ENCODE measurements at regions not wholly inside any gene's neighbourhood (a gene's known extent, or its start where the extent isn't known, plus 50 kb on each side); places are given as distances from the start of the nearest gene placed in this dataset.

DNA sequence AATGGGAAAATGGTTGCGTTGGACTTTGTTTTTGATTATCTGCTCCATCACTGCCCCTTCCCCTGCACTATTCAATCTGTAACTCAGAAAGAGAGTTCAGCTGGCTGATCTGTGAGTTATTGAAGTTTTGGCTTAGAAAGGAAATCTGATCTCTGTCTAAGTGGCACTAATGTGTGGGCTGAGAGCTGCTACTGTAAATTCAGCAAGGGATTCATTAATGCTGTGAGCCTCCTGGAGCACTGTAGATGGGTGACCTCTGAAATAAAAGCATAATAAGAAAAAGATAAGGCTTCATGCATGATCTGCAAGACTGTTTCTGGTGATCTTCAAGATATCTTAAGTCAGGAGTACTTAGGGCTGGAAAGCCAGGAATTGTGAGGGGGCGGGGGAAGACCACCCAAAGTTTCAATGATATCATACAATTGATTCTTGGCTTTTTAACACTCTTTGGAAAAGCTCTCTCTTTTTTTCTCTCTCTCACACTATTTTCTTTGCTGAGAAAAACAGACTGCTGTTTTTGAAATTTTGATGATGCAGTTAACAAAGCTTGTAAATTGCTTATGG is 101.1 kb downstream of the C12orf75 start:
- H3K4me3 ChIP-seq (replicated peaks in 1 of 2; ENCODE audit: low read depth in 1 of 2, low read length in 2 of 2): no peak overlapping the region
- H2AFZ ChIP-seq (ENCODE audit: low read depth, low read length, poor library complexity, severe bottlenecking): no peak overlapping the region
- H3K9ac ChIP-seq (ENCODE audit: low read length): no peak overlapping the region
- ChIA-PET POLR2A (no interaction called here), RAD21 (ENCODE audit: low non-redundant PET in 1 of 2, low total read pairs in 2 of 2, uncharacterized antibody in 2 of 2, unreplicated experiment in 2 of 2) (no interaction called here), CTCF (no interaction called here)
- DNase-seq (ENCODE audit: low read depth, low spot score): no peak
- no peak overlapping the region for H3K27ac ChIP-seq (ENCODE audit: low read depth, low read length)
- no peaks in the 10 kb centered on the region for H4K20me1 ChIP-seq (ENCODE audit: insufficient read depth)
- no peak for ATAC-seq
- no peaks in the 10 kb centered on the region for H3K9me2 ChIP-seq (ENCODE audit: insufficient read depth)
- no peaks in the 10 kb centered on the region for H3K36me3 ChIP-seq (ENCODE audit: control insufficient read depth in 1 of 2, insufficient read depth in 2 of 2, low read length in 2 of 2)
- intact Hi-C loops (cut with micrococcal nuclease): no loop called here
- no peaks in the 10 kb centered on the region for H3K9me3 ChIP-seq (ENCODE audit: control insufficient read depth in 1 of 2, insufficient read depth in 1 of 2, low read depth in 1 of 2, low read length in 2 of 2)
- no peak overlapping the region for H3K4me2 ChIP-seq (ENCODE audit: low read length)
- H3K27me3 ChIP-seq (ENCODE audit: insufficient read depth, low read length): no peaks in the 10 kb centered on the region
- TF ChIP-seq SRF (IDR thresholded peaks at IDR 0.05; ENCODE audit: low read depth): no peak
- TF ChIP-seq POLR2A (IDR thresholded peaks at IDR 0.05; ENCODE audit: borderline replicate concordance, extremely low read depth, insufficient read depth, insufficient read length): no peak
- no peak for TF ChIP-seq SP1 (IDR thresholded peaks at IDR 0.05; ENCODE audit: low read depth)
- no peak for TF ChIP-seq ELF1 (IDR thresholded peaks at IDR 0.05; ENCODE audit: borderline replicate concordance, low read depth)
- TF ChIP-seq CEBPB (IDR thresholded peaks at IDR 0.05; ENCODE audit: low read depth): no peak
- TF ChIP-seq, protein P1, sequence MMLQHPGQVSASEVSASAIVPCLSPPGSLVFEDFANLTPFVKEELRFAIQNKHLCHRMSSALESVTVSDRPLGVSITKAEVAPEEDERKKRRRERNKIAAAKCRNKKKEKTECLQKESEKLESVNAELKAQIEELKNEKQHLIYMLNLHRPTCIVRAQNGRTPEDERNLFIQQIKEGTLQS (IDR thresholded peaks at IDR 0.05): no peak
- TF ChIP-seq, protein P2, sequence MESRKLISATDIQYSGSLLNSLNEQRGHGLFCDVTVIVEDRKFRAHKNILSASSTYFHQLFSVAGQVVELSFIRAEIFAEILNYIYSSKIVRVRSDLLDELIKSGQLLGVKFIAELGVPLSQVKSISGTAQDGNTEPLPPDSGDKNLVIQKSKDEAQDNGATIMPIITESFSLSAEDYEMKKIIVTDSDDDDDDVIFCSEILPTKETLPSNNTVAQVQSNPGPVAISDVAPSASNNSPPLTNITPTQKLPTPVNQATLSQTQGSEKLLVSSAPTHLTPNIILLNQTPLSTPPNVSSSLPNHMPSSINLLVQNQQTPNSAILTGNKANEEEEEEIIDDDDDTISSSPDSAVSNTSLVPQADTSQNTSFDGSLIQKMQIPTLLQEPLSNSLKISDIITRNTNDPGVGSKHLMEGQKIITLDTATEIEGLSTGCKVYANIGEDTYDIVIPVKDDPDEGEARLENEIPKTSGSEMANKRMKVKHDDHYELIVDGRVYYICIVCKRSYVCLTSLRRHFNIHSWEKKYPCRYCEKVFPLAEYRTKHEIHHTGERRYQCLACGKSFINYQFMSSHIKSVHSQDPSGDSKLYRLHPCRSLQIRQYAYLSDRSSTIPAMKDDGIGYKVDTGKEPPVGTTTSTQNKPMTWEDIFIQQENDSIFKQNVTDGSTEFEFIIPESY (IDR thresholded peaks at IDR 0.05; ENCODE audit: extremely low read depth, insufficient replicate concordance, low read length): no peak
- no peak for TF ChIP-seq EGR1 (IDR thresholded peaks at IDR 0.05; ENCODE audit: low read depth)
- no peak for TF ChIP-seq EZH2phosphoT487 (IDR thresholded peaks at IDR 0.05; ENCODE audit: borderline replicate concordance)
- TF ChIP-seq, protein P3, sequence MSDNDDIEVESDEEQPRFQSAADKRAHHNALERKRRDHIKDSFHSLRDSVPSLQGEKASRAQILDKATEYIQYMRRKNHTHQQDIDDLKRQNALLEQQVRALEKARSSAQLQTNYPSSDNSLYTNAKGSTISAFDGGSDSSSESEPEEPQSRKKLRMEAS (IDR thresholded peaks at IDR 0.05): no peak
- TF ChIP-seq TCF7L2 (IDR thresholded peaks at IDR 0.05; ENCODE audit: borderline replicate concordance, extremely low read depth, insufficient read depth, insufficient read length): no peak
- TF ChIP-seq CBX3 (IDR thresholded peaks at IDR 0.05; ENCODE audit: low read depth): no peak
- TF ChIP-seq EZH2 (IDR thresholded peaks at IDR 0.05): no peak
- no peak for TF ChIP-seq ZNF274 (IDR thresholded peaks at IDR 0.05; ENCODE audit: low read depth, low read length)
- no peak for TF ChIP-seq POLR2AphosphoS5 (IDR thresholded peaks at IDR 0.05; ENCODE audit: low read depth, low read length)
- no peak for TF ChIP-seq SIN3A (IDR thresholded peaks at IDR 0.05; ENCODE audit: low read depth)
- TF ChIP-seq JUND (IDR thresholded peaks at IDR 0.05): no peak
- no TSS peak for BruUV-seq (replicated peaks)
- no peaks in the 10 kb centered on the region for H3K79me2 ChIP-seq (ENCODE audit: insufficient read depth, low read length)
- no peaks in the 10 kb centered on the region for H3K4me1 ChIP-seq (ENCODE audit: control insufficient read depth in 1 of 2, insufficient read depth in 2 of 2, low read length in 2 of 2)
